Neural progenitor cell (in vitro differentiated cells): ENCODE measurements at regions not wholly inside any gene's neighbourhood (a gene's known extent, or its start where the extent isn't known, plus 50 kb on each side); places are given as distances from the start of the nearest gene placed in this dataset.
"Not testable (repeated sequence)": the region's sequence is repeated elsewhere in the genome, so short reads cannot be mapped to it uniquely, and the experiment has no call there.

Experiments used
- DNase-seq: peaks from one replicate; pipeline ENCODE4 v3.0.0-alpha.2; 2016; ENCODE audit warnings: low spot score
- H2AFZ ChIP-seq: fragments of 200-600 bp; sonication (generic); replicated peaks from 2 replicates; pipeline ENCODE4 v1.6.1; 2016; ENCODE audit warnings: antibody characterized with exemption
- H3F3A ChIP-seq: fragments of 200-600 bp; sonication (generic); 2 replicates; pipeline ENCODE4 v1.6.1; 2016; ENCODE audit warnings: antibody characterized with exemption, low read depth
- H3K27ac ChIP-seq: fragments of 200-600 bp; sonication (generic); 2 replicates; pipeline ENCODE4 v1.5.1; 2016; ENCODE audit warnings: mild to moderate bottlenecking
- H3K27me3 ChIP-seq: fragments of 200-600 bp; sonication (generic); 2 replicates; pipeline ENCODE4 v1.6.1; 2016; ENCODE audit warnings: mild to moderate bottlenecking, moderate library complexity
- H3K36me3 ChIP-seq: fragments of 200-600 bp; sonication (generic); 2 replicates; pipeline ENCODE4 v1.5.1; 2016
- H3K4me1 ChIP-seq: fragments of 200-600 bp; sonication (generic); 2 replicates; pipeline ENCODE4 v1.6.1; 2016; ENCODE audit warnings: mixed run types
- H3K4me2 ChIP-seq: fragments of 200-600 bp; sonication (generic); 2 replicates; pipeline ENCODE4 v1.6.1; 2016
- H3K4me3 ChIP-seq: fragments of 200-600 bp; sonication (generic); 2 replicates; pipeline ENCODE4 v1.5.1; 2016
- H3K79me2 ChIP-seq: fragments of 200-600 bp; sonication (generic); 2 replicates; pipeline ENCODE4 v1.6.1; 2016; ENCODE audit warnings: low read depth
- H3K9ac ChIP-seq: fragments of 200-600 bp; sonication (generic); 2 replicates; pipeline ENCODE4 v1.6.1; 2016
- H3K9me3 ChIP-seq: fragments of 200-600 bp; sonication (generic); 2 replicates; pipeline ENCODE4 v1.5.1; 2016; ENCODE audit warnings: low read depth
- H4K20me1 ChIP-seq: fragments of 200-600 bp; sonication (generic); 2 replicates; pipeline ENCODE4 v1.6.1; 2016; ENCODE audit warnings: low read depth
- H3K27ac Mint-ChIP-seq: 3 replicates; pipeline ENCODE4 v1.8.0; 2021; ENCODE audit warnings: mixed read lengths
- H3K27me3 Mint-ChIP-seq: 2 replicates; pipeline ENCODE4 v1.8.0; 2022; ENCODE audit warnings: low read depth, mild to moderate bottlenecking, inconsistent platforms, moderate library complexity, mixed read lengths; ENCODE audit not compliant: insufficient read depth
- H3K36me3 Mint-ChIP-seq: 3 replicates; pipeline ENCODE4 v1.8.0; 2021; ENCODE audit warnings: mixed read lengths
- H3K4me1 Mint-ChIP-seq: 3 replicates; pipeline ENCODE4 v1.8.0; 2021; ENCODE audit warnings: mixed read lengths
- H3K4me3 Mint-ChIP-seq: 3 replicates; pipeline ENCODE4 v1.8.0; 2021; ENCODE audit warnings: mild to moderate bottlenecking, moderate library complexity, mixed read lengths
- H3K9me3 Mint-ChIP-seq: 3 replicates; pipeline ENCODE4 v1.8.0; 2020; ENCODE audit warnings: mixed read lengths
- EZH2 ChIP-seq: fragments of 200-600 bp; sonication (generic); IDR thresholded peaks from 2 replicates; pipeline ENCODE4 v1.6.1; 2017; ENCODE audit warnings: antibody characterized with exemption, mild to moderate bottlenecking, moderate library complexity
- EZH2phosphoT487 ChIP-seq: fragments of 200-600 bp; sonication (generic); IDR thresholded peaks from 2 replicates; pipeline ENCODE4 v1.6.1; 2017; ENCODE audit warnings: antibody characterized with exemption
- TF ChIP-seq, protein P1 (sequence below): fragments of 200-600 bp; sonication (generic); IDR thresholded peaks from 2 replicates; pipeline ENCODE4 v1.5.1; 2017; ENCODE audit warnings: antibody characterized with exemption, mild to moderate bottlenecking

DNA sequence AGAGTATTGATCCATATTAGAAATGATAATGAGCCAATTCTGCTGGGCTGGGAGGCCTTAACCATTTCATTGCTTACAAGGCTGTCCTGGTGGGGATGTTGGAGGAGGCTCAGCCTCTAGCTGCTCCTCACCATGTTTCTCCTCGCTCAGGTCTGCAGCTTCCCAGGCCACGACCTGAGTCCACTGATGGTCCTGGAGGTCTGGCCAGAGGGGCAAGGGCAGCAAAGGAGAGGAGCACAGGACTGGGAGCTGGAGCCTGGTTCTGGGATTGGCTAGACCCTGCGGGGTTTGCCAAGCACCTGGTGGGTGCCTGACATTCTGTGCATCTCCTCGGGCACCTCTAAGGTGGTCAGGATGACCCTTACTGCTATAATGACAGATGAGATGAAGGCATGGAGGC, 92.6 kb downstream of the KIF26A start:
- Mint-ChIP-seq H3K4me1 (peaks cover 6% of the 10 kb centered on the region), H3K27me3 (peaks cover 5% of the 10 kb centered on the region), H3K36me3 (no peaks in the 10 kb centered on the region), H3K27ac (no peak overlapping the region), H3K9me3 (peaks cover 10% of the 10 kb centered on the region), H3K4me3 (no peak overlapping the region)
- Histone ChIP-seq H3K4me1 (no peaks in the 10 kb centered on the region), H2AFZ (no peak overlapping the region), H3K36me3 (no peaks in the 10 kb centered on the region), H3K9me3 (no peaks in the 10 kb centered on the region), H3K9ac (no peak overlapping the region), H4K20me1 (no peaks in the 10 kb centered on the region), H3F3A (no peaks in the 10 kb centered on the region), H3K27ac (no peak overlapping the region), H3K4me2 (no peak overlapping the region), H3K4me3 (no peak overlapping the region), H3K79me2 (no peaks in the 10 kb centered on the region), H3K27me3 (no peaks in the 10 kb centered on the region)
- DNase-seq, result no peak
- TF ChIP-seq EZH2phosphoT487, result no peak
- TF ChIP-seq EZH2, result no peak
- TF ChIP-seq, protein P1, sequence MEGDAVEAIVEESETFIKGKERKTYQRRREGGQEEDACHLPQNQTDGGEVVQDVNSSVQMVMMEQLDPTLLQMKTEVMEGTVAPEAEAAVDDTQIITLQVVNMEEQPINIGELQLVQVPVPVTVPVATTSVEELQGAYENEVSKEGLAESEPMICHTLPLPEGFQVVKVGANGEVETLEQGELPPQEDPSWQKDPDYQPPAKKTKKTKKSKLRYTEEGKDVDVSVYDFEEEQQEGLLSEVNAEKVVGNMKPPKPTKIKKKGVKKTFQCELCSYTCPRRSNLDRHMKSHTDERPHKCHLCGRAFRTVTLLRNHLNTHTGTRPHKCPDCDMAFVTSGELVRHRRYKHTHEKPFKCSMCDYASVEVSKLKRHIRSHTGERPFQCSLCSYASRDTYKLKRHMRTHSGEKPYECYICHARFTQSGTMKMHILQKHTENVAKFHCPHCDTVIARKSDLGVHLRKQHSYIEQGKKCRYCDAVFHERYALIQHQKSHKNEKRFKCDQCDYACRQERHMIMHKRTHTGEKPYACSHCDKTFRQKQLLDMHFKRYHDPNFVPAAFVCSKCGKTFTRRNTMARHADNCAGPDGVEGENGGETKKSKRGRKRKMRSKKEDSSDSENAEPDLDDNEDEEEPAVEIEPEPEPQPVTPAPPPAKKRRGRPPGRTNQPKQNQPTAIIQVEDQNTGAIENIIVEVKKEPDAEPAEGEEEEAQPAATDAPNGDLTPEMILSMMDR, result no peak

DNA sequence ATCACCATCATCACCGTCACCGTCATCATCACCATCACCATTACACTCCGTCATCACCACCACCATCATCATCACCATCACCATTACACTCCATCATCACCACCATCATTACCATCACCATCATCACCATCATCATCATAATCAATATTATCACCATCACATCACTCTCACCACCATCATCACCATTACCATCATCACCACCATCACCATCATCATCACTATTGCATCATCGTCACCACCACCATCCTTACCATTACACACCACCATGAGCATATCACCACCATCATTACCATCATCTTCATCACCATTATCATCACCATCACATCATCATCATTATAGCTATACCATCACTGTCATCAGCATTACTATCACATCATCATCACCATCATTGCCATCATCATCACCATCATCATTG, 93.7 kb downstream of the KIF26A start:
- Histone ChIP-seq H3K27ac (no peak overlapping the region), H3K4me3 (no peak overlapping the region), H3F3A (no peaks in the 10 kb centered on the region), H3K9me3 (no peaks in the 10 kb centered on the region), H3K4me2 (no peak overlapping the region), H4K20me1 (no peaks in the 10 kb centered on the region), H3K4me1 (no peaks in the 10 kb centered on the region), H3K36me3 (no peaks in the 10 kb centered on the region), H3K27me3 (no peaks in the 10 kb centered on the region), H2AFZ (no peak overlapping the region), H3K9ac (no peak overlapping the region), H3K79me2 (no peaks in the 10 kb centered on the region)
- Mint-ChIP-seq H3K36me3 (no peaks in the 10 kb centered on the region), H3K4me1 (peaks cover 6% of the 10 kb centered on the region), H3K9me3 (peaks cover 19% of the 10 kb centered on the region), H3K27me3 (peaks cover 4% of the 10 kb centered on the region), H3K27ac (no peak overlapping the region), H3K4me3 (no peak overlapping the region)
- no peak for DNase-seq
- TF ChIP-seq EZH2 (no peak), EZH2phosphoT487 (no peak)
- TF ChIP-seq, protein P1, result no peak

DNA sequence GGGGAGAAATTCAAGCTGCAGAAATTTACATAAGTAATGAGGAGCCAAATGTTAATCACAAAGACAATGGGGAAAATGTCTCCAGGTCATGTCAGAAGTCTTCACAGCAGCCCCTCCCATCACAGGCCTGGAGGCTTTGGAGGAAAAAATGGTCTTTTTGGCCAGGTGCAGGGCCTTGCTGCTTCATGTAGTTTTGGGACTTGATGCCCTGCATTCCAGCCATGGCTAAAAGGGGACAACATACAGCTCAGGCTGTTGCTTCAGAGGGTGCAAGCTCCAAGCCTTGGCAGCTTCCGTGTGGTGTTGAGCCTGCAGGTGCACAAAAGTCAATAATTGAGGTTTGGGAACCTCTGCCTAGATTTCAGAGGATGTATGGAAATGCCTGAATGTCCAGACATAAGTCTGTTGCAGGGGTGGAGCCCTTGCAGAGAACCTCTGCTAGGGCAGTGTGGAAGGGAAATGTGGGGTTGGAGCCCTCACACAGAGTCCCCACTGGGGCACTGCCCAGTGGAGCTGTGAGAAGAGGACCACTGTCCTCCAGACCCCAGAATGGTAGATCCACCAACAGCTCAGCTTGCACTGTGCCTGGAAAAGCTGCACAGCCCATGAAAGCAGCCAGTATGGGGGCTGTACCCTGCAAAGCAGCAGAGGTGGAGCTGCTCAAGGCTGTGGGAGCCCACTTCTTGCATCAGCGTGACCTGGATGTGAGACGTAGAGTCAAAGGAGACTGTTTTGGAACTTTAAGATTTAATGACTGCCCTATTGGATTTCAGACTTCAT, 95.8 kb downstream of the KIF26A start:
- not testable (repeated sequence) for H3F3A ChIP-seq, H3K27ac ChIP-seq, H3K4me1 ChIP-seq, H3K4me3 Mint-ChIP-seq, H3K9me3 ChIP-seq, H3K27me3 ChIP-seq, H3K36me3 ChIP-seq, H3K27me3 Mint-ChIP-seq, H2AFZ ChIP-seq, DNase-seq, H3K27ac Mint-ChIP-seq, H3K36me3 Mint-ChIP-seq, H3K9ac ChIP-seq, H4K20me1 ChIP-seq, H3K4me3 ChIP-seq, H3K4me1 Mint-ChIP-seq, H3K79me2 ChIP-seq, H3K4me2 ChIP-seq
- H3K9me3 Mint-ChIP-seq, result peaks cover 25% of the 10 kb centered on the region

DNA sequence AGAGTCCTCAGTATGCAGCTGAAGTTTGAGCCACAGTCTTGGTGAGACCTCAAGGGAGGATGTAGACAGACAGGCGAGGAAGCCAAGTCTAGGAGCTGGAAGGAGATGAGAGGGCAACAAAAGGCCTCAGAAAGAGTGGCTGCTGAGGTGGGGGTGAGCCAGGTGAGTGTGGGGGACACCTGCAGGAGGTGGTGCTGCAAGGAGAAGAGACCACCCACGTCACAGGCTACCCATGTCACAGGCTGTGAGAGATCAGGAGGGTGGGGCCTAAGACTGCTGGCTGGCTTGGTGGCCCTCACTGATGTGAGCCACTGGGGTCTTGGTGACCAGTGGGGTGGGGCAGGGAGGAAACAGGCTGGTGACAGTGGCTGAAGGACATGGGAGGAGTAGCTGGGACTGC, 97.3 kb downstream of the KIF26A start:
- H3K36me3 Mint-ChIP-seq, result no peaks in the 10 kb centered on the region
- H3K9me3 Mint-ChIP-seq, result peaks cover 23% of the 10 kb centered on the region
- Histone ChIP-seq H3K36me3 (no peaks in the 10 kb centered on the region), H3K9ac (no peak overlapping the region), H4K20me1 (no peaks in the 10 kb centered on the region), H3K27ac (no peak overlapping the region), H3K4me3 (no peak overlapping the region), H3K9me3 (no peaks in the 10 kb centered on the region), H3K27me3 (no peaks in the 10 kb centered on the region), H3K79me2 (no peaks in the 10 kb centered on the region), H3K4me2 (no peak overlapping the region), H2AFZ (no peak overlapping the region), H3F3A (no peaks in the 10 kb centered on the region), H3K4me1 (peaks cover 8% of the 10 kb centered on the region)
- TF ChIP-seq EZH2, result no peak
- no peak for TF ChIP-seq EZH2phosphoT487
- TF ChIP-seq, protein P1, result no peak
- no peak for DNase-seq
- H3K4me3 Mint-ChIP-seq, result no peak overlapping the region
- peaks cover 5% of the 10 kb centered on the region for H3K4me1 Mint-ChIP-seq
- H3K27ac Mint-ChIP-seq, result no peak overlapping the region
- peaks cover 7% of the 10 kb centered on the region for H3K27me3 Mint-ChIP-seq
